ENCODE measurements at regions not wholly inside any gene's neighbourhood (a gene's known extent, or its start where the extent isn't known, plus 50 kb on each side); places are given as distances from the start of the nearest gene placed in this dataset.

- TF ChIP-seq EP300 (IDR thresholded peaks at IDR 0.05) = no peak
- TF ChIP-seq CTCF (IDR thresholded peaks at IDR 0.05) = no peak
- TF ChIP-seq POLR2AphosphoS5 (IDR thresholded peaks at IDR 0.05) = no peak
- TF ChIP-seq POLR2A (IDR thresholded peaks at IDR 0.05) = no peak
- WGBS = 46% methylated on average over 2 of the region's 2 CpGs
- no peaks in the 10 kb centered on the region for H3K36me3 ChIP-seq
- DNase-seq (ENCODE audit: low spot score in 2 of 2) = no peak
- no peak overlapping the region for H3K4me3 ChIP-seq
- no peak overlapping the region for H3K27ac ChIP-seq
- H3K4me1 ChIP-seq = peaks cover 52% of the 10 kb centered on the region
- no peaks in the 10 kb centered on the region for H3K9me3 ChIP-seq
- no peaks in the 10 kb centered on the region for H3K27me3 ChIP-seq
Observed at GRCh38 chr6:138657065-138657425, 116.5 kb upstream of the CCDC28A start.

DNA sequence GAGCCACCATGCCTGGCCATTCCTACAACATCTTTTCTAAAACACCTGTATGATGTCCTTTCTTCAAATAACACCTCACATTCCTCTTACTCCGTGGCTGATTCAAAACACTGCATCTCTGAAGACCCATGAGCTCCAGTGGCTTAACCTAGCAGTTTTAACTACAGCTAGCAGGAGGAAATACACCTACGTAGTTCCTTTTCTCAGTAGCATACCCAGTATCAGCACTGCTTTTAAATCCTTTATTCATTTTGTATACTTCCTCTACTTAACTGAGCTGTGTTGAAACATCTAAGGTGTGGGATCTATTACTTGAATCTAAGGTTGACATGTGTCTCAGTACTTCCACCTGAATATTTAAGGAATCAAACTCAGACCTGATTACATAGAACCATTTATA is 113.6 kb upstream of the CCDC28A start:
- Histone ChIP-seq H3K9me3 (no peaks in the 10 kb centered on the region), H3K36me3 (no peaks in the 10 kb centered on the region), H3K4me3 (no peak overlapping the region), H3K27ac (no peak overlapping the region), H3K27me3 (no peaks in the 10 kb centered on the region), H3K4me1 (peaks cover 30% of the 10 kb centered on the region)
- WGBS = 91% methylated on average over 2 of the region's 2 CpGs
- DNase-seq (ENCODE audit: low spot score in 2 of 2) = no peak
- TF ChIP-seq CTCF (IDR thresholded peaks at IDR 0.05) = no peak
- TF ChIP-seq POLR2AphosphoS5 (IDR thresholded peaks at IDR 0.05) = no peak
- TF ChIP-seq EP300 (IDR thresholded peaks at IDR 0.05) = no peak
- no peak for TF ChIP-seq POLR2A (IDR thresholded peaks at IDR 0.05)

DNA sequence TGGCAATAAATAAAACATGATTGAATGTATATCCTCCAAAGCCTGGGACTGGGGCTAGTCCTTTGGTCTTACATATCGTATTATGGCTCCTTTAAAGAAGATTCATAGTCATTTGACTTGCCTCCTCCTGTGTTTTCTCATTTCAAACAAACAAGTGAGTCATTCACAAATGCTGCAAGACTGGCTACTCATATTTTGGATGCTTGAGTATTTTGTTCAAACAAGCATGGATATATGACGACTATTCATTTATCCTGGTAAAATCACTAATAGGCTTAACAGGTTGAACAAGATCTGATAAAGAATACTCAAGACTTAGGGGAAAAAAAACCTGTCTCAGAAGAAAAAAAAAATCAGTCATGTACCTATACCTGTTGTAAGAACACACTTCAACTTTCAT is 111.1 kb upstream of the CCDC28A start:
- DNase-seq (ENCODE audit: low spot score in 2 of 2) = no peak
- no peaks in the 10 kb centered on the region for H3K36me3 ChIP-seq
- TF ChIP-seq POLR2AphosphoS5 (IDR thresholded peaks at IDR 0.05) (no peak), EP300 (IDR thresholded peaks at IDR 0.05) (no peak), CTCF (IDR thresholded peaks at IDR 0.05) (no peak), POLR2A (IDR thresholded peaks at IDR 0.05) (no peak)
- peaks cover 9% of the 10 kb centered on the region for H3K4me1 ChIP-seq
- no peaks in the 10 kb centered on the region for H3K9me3 ChIP-seq
- peak overlapping the region; percentile 80 for H3K27ac ChIP-seq
- 34% methylated on average over 2 of the region's 2 CpGs for WGBS
- H3K27me3 ChIP-seq = no peaks in the 10 kb centered on the region
- no peak overlapping the region for H3K4me3 ChIP-seq

DNA sequence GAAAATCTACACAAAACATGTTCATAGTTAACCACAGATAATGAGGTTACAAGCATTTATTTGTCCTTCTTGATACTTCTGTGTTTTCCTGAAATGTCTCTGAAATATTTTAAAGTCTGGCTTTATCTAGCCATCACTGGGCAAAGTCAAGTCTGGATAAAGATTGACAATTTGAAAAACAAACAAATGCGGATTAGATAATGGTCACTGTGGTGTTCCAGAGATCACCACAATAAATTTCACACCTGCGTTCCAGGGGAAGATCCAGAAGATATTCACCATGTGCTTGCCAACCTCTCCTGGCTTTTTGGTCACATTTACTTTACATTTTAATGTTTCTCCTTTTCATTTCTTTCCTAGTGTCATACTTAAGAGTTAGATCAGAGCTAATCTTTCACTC is 109.7 kb upstream of the CCDC28A start:
- Histone ChIP-seq H3K4me3 (no peak overlapping the region), H3K36me3 (no peaks in the 10 kb centered on the region), H3K4me1 (peaks cover 9% of the 10 kb centered on the region), H3K27me3 (no peaks in the 10 kb centered on the region), H3K27ac (no peak overlapping the region), H3K9me3 (no peaks in the 10 kb centered on the region)
- DNase-seq (ENCODE audit: low spot score in 2 of 2) = no peak
- 64% methylated on average over 2 of the region's 2 CpGs for WGBS
- TF ChIP-seq CTCF (IDR thresholded peaks at IDR 0.05) (no peak), POLR2A (IDR thresholded peaks at IDR 0.05) (no peak), POLR2AphosphoS5 (IDR thresholded peaks at IDR 0.05) (no peak)

DNA sequence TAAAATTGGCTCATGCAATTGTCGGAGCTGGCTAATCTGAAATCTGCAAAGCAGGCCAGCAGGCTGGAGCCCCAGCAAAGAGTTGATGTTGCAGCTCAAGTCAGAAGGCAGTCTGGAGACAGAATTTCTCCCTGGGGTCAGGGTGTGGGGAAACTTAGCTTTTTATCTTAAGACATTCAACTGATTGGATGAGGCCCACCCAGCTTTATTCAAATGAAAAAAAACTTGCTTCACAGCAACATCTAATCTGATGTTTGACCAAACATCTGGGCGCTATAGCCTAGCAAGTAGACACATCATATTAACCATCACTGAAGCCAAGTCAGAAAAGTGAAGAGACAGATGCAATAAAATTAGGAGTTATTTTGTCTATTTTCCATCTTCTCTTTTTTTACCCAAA is 108.8 kb upstream of the CCDC28A start:
- no peak overlapping the region for H3K27ac ChIP-seq
- H3K36me3 ChIP-seq = no peaks in the 10 kb centered on the region
- 58% methylated on average over 2 of the region's 2 CpGs for WGBS
- H3K4me1 ChIP-seq = peaks cover 9% of the 10 kb centered on the region
- H3K9me3 ChIP-seq = no peaks in the 10 kb centered on the region
- no peak for DNase-seq (ENCODE audit: low spot score in 2 of 2)
- H3K27me3 ChIP-seq = no peaks in the 10 kb centered on the region
- no peak for TF ChIP-seq POLR2AphosphoS5 (IDR thresholded peaks at IDR 0.05)
- no peak overlapping the region for H3K4me3 ChIP-seq

DNA sequence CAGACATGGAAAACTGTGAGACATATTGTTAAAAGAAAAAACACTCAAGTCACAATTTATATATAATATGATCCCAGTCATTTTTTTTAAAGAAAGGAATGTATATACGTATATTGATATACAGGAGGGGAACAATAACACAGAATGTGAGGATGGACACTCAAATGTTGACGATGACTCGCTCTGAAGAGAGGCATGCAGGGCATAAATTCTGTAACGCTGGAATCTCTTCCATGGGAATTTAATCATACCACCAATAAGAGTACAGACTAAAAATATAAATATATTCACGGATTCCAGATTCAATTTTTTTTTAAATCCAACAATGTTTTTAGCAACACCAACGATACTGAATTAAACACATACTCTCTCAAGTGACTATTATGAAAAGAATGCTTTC is 106.9 kb upstream of the CCDC28A start:
- Histone ChIP-seq H3K27me3 (no peaks in the 10 kb centered on the region), H3K9me3 (no peaks in the 10 kb centered on the region), H3K4me1 (peaks cover 6% of the 10 kb centered on the region), H3K36me3 (no peaks in the 10 kb centered on the region), H3K4me3 (no peak overlapping the region), H3K27ac (no peak overlapping the region)
- DNase-seq (ENCODE audit: low spot score in 2 of 2) = no peak
- no peak for TF ChIP-seq POLR2A (IDR thresholded peaks at IDR 0.05)
- TF ChIP-seq EP300 (IDR thresholded peaks at IDR 0.05) = no peak
- no peak for TF ChIP-seq CTCF (IDR thresholded peaks at IDR 0.05)
- no peak for TF ChIP-seq POLR2AphosphoS5 (IDR thresholded peaks at IDR 0.05)
- 87% methylated on average over 6 of the region's 6 CpGs for WGBS

All from suprapubic skin (tissue), 4 donors.